Neural progenitor cell (in vitro differentiated cells): ENCODE measurements at regions not wholly inside any gene's neighbourhood (a gene's known extent, or its start where the extent isn't known, plus 50 kb on each side); places are given as distances from the start of the nearest gene placed in this dataset.

Experiments
- EZH2 ChIP-seq: fragments of 200-600 bp; sonication (generic); IDR thresholded peaks from 2 replicates; pipeline ENCODE4 v1.6.1; 2017; ENCODE audit warnings: antibody characterized with exemption, mild to moderate bottlenecking, moderate library complexity
- TF ChIP-seq, protein P1 (sequence below): fragments of 200-600 bp; sonication (generic); IDR thresholded peaks from 2 replicates; pipeline ENCODE4 v1.5.1; 2017; ENCODE audit warnings: antibody characterized with exemption, mild to moderate bottlenecking

- TF ChIP-seq, protein P1, sequence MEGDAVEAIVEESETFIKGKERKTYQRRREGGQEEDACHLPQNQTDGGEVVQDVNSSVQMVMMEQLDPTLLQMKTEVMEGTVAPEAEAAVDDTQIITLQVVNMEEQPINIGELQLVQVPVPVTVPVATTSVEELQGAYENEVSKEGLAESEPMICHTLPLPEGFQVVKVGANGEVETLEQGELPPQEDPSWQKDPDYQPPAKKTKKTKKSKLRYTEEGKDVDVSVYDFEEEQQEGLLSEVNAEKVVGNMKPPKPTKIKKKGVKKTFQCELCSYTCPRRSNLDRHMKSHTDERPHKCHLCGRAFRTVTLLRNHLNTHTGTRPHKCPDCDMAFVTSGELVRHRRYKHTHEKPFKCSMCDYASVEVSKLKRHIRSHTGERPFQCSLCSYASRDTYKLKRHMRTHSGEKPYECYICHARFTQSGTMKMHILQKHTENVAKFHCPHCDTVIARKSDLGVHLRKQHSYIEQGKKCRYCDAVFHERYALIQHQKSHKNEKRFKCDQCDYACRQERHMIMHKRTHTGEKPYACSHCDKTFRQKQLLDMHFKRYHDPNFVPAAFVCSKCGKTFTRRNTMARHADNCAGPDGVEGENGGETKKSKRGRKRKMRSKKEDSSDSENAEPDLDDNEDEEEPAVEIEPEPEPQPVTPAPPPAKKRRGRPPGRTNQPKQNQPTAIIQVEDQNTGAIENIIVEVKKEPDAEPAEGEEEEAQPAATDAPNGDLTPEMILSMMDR: no peak
- no peak for TF ChIP-seq EZH2
Measured at GRCh38 chr1:168397806-168398205, 117.1 kb downstream of the TBX19 start.
